ENCODE measurements at regions not wholly inside any gene's neighbourhood (a gene's known extent, or its start where the extent isn't known, plus 50 kb on each side); places are given as distances from the start of the nearest gene placed in this dataset.
A peak's percentile ranks its signal among the peaks of the same experiment; 100 is the strongest.

- no peaks in the 10 kb centered on the region for H3K36me3 Mint-ChIP-seq (ENCODE audit: unreplicated experiment)
- no peak for TF ChIP-seq CTCF (IDR thresholded peaks at IDR 0.05; ENCODE audit: partially characterized antibody, unreplicated experiment)
- peaks cover 3% of the 10 kb centered on the region for H3K9me3 Mint-ChIP-seq (ENCODE audit: unreplicated experiment)
- H3K27me3 Mint-ChIP-seq (ENCODE audit: unreplicated experiment) = peaks cover 2% of the 10 kb centered on the region
- H3K27ac Mint-ChIP-seq (ENCODE audit: unreplicated experiment) = no peak overlapping the region
- DNase-seq = no peak
- H3K4me3 Mint-ChIP-seq (ENCODE audit: unreplicated experiment) = no peak overlapping the region
- no peaks in the 10 kb centered on the region for H3K4me1 Mint-ChIP-seq (ENCODE audit: low read depth, unreplicated experiment)
These were observed 289.0 kb upstream of the XYLT1 start for GRCh38 chr16:17759451-17760390.

- peak overlapping the region; percentile 60 for H3K27ac Mint-ChIP-seq (ENCODE audit: unreplicated experiment)
- TF ChIP-seq CTCF (IDR thresholded peaks at IDR 0.05; ENCODE audit: partially characterized antibody, unreplicated experiment) = no peak
- peaks cover 2% of the 10 kb centered on the region for H3K27me3 Mint-ChIP-seq (ENCODE audit: unreplicated experiment)
- no peak overlapping the region for H3K4me3 Mint-ChIP-seq (ENCODE audit: unreplicated experiment)
- H3K9me3 Mint-ChIP-seq (ENCODE audit: unreplicated experiment) = peaks cover 3% of the 10 kb centered on the region
- no peak for DNase-seq
- H3K36me3 Mint-ChIP-seq (ENCODE audit: unreplicated experiment) = no peaks in the 10 kb centered on the region
- H3K4me1 Mint-ChIP-seq (ENCODE audit: low read depth, unreplicated experiment) = no peaks in the 10 kb centered on the region
These were observed 287.0 kb upstream of the XYLT1 start for GRCh38 chr16:17757808-17758207.

GRCh38 chr16:17755158-17755557 is 284.4 kb upstream of the XYLT1 start:
- Mint-ChIP-seq H3K27me3 (ENCODE audit: unreplicated experiment) (peaks cover 2% of the 10 kb centered on the region), H3K9me3 (ENCODE audit: unreplicated experiment) (peaks cover 3% of the 10 kb centered on the region), H3K36me3 (ENCODE audit: unreplicated experiment) (no peaks in the 10 kb centered on the region), H3K27ac (ENCODE audit: unreplicated experiment) (no peak overlapping the region), H3K4me3 (ENCODE audit: unreplicated experiment) (no peak overlapping the region), H3K4me1 (ENCODE audit: low read depth, unreplicated experiment) (no peaks in the 10 kb centered on the region)
- TF ChIP-seq CTCF (IDR thresholded peaks at IDR 0.05; ENCODE audit: partially characterized antibody, unreplicated experiment) = no peak
- no peak for DNase-seq

- no peak for DNase-seq
- peaks cover 4% of the 10 kb centered on the region for H3K36me3 Mint-ChIP-seq (ENCODE audit: unreplicated experiment)
These were observed 282.7 kb upstream of the XYLT1 start for GRCh38 chr16:17753434-17753833.

More at GRCh38 chr16:17753434-17753833, 282.7 kb upstream of the XYLT1 start:
- peaks cover 2% of the 10 kb centered on the region for H3K27me3 Mint-ChIP-seq (ENCODE audit: unreplicated experiment)
- H3K27ac Mint-ChIP-seq (ENCODE audit: unreplicated experiment) = no peak overlapping the region
- no peak overlapping the region for H3K4me3 Mint-ChIP-seq (ENCODE audit: unreplicated experiment)
- no peaks in the 10 kb centered on the region for H3K4me1 Mint-ChIP-seq (ENCODE audit: low read depth, unreplicated experiment)
- no peak for TF ChIP-seq CTCF (IDR thresholded peaks at IDR 0.05; ENCODE audit: partially characterized antibody, unreplicated experiment)
- peaks cover 7% of the 10 kb centered on the region for H3K9me3 Mint-ChIP-seq (ENCODE audit: unreplicated experiment)

Data from glutamatergic neuron (in vitro differentiated cells).